ENCODE measurements at regions not wholly inside any gene's neighbourhood (a gene's known extent, or its start where the extent isn't known, plus 50 kb on each side); places are given as distances from the start of the nearest gene placed in this dataset.

DNA sequence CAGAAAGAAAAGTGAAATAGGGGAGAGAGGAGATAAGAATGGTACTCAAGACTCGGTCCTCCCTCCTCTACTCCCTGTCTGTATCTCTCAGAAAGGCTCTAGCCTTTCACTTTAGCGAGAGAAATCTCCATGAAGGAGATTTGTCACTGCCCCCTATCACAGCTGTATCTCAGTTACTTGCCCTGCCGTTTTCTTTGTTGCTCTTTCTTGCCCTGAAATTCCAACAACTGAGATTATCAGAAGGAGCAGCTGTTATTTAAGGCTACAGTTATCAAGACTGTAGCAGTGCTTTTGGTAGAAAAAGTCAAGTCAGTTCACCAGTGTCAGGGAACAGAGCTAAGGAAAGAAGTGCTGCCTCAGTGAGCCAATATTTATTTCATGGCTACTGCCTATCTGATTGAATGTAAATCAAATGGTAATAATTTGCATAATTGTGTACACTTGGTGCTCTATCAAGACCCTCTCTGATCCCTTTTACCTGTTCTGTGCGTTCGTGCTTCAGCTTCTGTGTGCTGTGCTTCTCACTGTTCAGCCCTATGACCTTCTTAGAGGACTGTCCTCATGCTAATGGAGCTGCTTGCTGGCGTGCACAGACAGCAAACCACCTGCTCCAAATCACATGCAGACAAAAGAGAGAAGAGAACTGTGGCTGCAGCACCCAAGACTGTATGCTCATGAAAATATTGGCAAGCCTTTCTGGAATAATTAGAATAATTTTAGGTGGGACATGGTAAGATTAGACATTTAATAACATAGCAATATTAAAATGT is 180.2 kb upstream of the FAM3C start:
- ChIA-PET CTCF (no interaction called here), POLR2A (no interaction called here)
- DNase-seq (no peak), ATAC-seq (no peak)
- Mint-ChIP-seq H3K36me3 (ENCODE audit: low read depth) (no peaks in the 10 kb centered on the region), H3K9me3 (no peaks in the 10 kb centered on the region), H3K4me1 (ENCODE audit: low read depth) (no peaks in the 10 kb centered on the region), H3K27ac (no peak overlapping the region), H3K27me3 (peaks cover 16% of the 10 kb centered on the region), H3K4me3 (no peak overlapping the region)
- TF ChIP-seq, protein P1, sequence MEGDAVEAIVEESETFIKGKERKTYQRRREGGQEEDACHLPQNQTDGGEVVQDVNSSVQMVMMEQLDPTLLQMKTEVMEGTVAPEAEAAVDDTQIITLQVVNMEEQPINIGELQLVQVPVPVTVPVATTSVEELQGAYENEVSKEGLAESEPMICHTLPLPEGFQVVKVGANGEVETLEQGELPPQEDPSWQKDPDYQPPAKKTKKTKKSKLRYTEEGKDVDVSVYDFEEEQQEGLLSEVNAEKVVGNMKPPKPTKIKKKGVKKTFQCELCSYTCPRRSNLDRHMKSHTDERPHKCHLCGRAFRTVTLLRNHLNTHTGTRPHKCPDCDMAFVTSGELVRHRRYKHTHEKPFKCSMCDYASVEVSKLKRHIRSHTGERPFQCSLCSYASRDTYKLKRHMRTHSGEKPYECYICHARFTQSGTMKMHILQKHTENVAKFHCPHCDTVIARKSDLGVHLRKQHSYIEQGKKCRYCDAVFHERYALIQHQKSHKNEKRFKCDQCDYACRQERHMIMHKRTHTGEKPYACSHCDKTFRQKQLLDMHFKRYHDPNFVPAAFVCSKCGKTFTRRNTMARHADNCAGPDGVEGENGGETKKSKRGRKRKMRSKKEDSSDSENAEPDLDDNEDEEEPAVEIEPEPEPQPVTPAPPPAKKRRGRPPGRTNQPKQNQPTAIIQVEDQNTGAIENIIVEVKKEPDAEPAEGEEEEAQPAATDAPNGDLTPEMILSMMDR (IDR thresholded peaks at IDR 0.05): no peak
- intact Hi-C loops (cut with micrococcal nuclease): no loop called here

DNA sequence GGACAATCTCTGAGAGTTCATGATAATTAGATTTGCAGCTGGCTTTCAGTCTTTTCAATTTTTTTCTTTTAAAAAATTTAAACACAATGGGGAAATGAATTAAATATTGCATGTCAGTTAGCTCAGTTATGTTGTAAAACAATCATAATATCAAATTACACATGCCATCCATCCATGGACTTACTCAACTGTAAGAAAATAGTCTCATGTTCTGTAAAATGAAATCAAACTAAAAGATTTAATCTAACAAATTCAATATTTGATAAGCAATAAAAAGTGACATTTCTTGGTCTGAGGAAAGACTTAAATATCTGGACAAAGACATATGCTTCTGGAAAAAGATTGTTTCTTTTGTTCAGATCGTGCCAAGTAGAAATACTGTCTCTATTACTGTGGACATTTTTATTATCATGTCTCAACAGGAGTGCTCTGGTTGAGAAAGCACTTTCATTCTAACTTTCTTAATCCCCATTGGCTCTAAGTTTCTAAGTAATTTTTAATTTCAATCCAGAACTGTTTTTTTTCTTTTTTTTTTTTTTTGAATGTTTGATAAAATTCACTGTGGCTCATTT is 179.2 kb upstream of the FAM3C start:
- no peaks in the 10 kb centered on the region for H3K4me1 Mint-ChIP-seq (ENCODE audit: low read depth)
- POLR2A ChIA-PET: no interaction called here
- H3K36me3 Mint-ChIP-seq (ENCODE audit: low read depth): no peaks in the 10 kb centered on the region
- H3K4me3 Mint-ChIP-seq: no peak overlapping the region
- H3K27me3 Mint-ChIP-seq: peaks cover 18% of the 10 kb centered on the region
- CTCF ChIA-PET: interaction anchor here (1.1 kb wide), 1 partner anchor 419 kb away, joined by 4 read pairs; no protein-coding TSS in a partner anchor
- no peaks in the 10 kb centered on the region for H3K9me3 Mint-ChIP-seq
- no peak for ATAC-seq
- TF ChIP-seq, protein P1 (IDR thresholded peaks at IDR 0.05): no peak
- intact Hi-C loops (cut with micrococcal nuclease): no loop called here
- no peak for DNase-seq
- H3K27ac Mint-ChIP-seq: no peak overlapping the region

DNA sequence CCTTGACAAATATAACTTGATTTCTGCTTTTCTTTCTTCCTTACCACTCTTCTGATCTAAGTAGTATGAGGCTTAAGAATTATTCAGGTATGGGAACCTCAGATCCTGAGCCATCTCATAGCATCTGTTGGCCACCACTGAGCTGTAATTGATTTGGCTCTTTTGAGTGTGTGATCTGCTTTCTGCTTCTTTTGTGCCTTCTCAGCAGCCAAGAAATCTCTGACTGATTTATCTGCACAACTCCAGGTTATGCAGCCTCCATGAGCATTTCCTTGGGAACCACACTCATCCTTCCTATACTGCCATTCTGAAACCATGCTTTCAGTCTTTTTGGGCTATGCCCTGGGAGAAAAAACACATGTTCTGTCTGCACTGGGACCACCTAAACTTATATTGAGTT is 178.0 kb upstream of the FAM3C start:
- CTCF ChIA-PET: interaction anchor here (1.1 kb wide), 1 partner anchor 420 kb away, joined by 4 read pairs; no protein-coding TSS in a partner anchor
- Mint-ChIP-seq H3K36me3 (ENCODE audit: low read depth) (no peaks in the 10 kb centered on the region), H3K27ac (no peak overlapping the region), H3K9me3 (no peaks in the 10 kb centered on the region), H3K27me3 (peaks cover 11% of the 10 kb centered on the region), H3K4me3 (no peak overlapping the region), H3K4me1 (ENCODE audit: low read depth) (no peaks in the 10 kb centered on the region)
- no peak for ATAC-seq
- no peak for DNase-seq
- TF ChIP-seq, protein P1 (IDR thresholded peaks at IDR 0.05): no peak
- intact Hi-C loops (cut with micrococcal nuclease): no loop called here
- POLR2A ChIA-PET: no interaction called here

DNA sequence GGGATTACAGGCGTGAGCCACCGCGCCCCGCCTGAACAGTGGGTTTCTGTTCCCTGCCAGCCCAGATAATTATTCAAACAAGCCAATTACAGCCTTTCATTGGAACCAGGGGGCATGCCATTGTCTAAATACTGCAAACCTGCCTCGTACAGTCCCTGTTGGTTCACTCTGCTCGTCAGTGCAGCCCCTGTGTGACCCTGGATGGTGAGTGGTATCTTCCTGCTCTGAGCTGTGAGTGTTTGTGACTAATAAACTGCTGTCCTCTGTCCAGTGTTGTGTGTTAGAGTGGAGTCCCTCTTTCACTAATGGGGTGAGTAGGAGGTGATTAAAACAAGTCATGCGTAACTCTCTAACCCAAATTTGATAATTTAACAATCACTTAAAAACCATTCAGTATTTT is 176.5 kb upstream of the FAM3C start:
- H3K9me3 Mint-ChIP-seq: no peaks in the 10 kb centered on the region
- no peaks in the 10 kb centered on the region for H3K4me1 Mint-ChIP-seq (ENCODE audit: low read depth)
- intact Hi-C loops (cut with micrococcal nuclease): no loop called here
- CTCF ChIA-PET: no interaction called here
- TF ChIP-seq, protein P1 (IDR thresholded peaks at IDR 0.05): no peak
- H3K36me3 Mint-ChIP-seq (ENCODE audit: low read depth): no peaks in the 10 kb centered on the region
- DNase-seq (no peak), ATAC-seq (no peak)
- POLR2A ChIA-PET: no interaction called here
- H3K27ac Mint-ChIP-seq: no peak overlapping the region
- peaks cover 11% of the 10 kb centered on the region for H3K27me3 Mint-ChIP-seq
- no peak overlapping the region for H3K4me3 Mint-ChIP-seq

DNA sequence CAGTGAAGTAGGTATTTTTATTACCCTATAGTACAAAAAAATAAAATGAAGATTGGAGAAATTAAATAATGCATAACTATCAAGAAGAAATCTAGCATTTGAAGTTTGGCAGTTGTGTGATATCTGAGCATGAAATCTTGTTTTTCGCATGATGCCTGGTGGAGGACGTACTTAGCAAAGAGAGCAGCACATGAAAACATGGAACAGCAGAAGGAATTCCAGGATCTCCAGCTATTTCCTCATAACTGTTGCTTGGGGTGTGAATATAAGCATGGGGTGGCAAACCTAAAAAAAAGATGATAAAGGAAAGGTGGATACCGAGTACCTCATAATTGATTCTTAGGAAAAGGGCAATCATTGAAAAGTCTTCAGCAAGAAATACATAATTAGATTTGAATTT is 174.3 kb upstream of the FAM3C start:
- ChIA-PET POLR2A (no interaction called here), CTCF (interaction anchor here (0.5 kb wide), 1 partner anchor 807 kb away, joined by 3 read pairs; no protein-coding TSS in a partner anchor)
- no peak overlapping the region for H3K27ac Mint-ChIP-seq
- TF ChIP-seq, protein P1 (IDR thresholded peaks at IDR 0.05): no peak
- no peak overlapping the region for H3K4me3 Mint-ChIP-seq
- DNase-seq (no peak), ATAC-seq (no peak)
- H3K9me3 Mint-ChIP-seq: no peaks in the 10 kb centered on the region
- peaks cover 7% of the 10 kb centered on the region for H3K27me3 Mint-ChIP-seq
- no peaks in the 10 kb centered on the region for H3K4me1 Mint-ChIP-seq (ENCODE audit: low read depth)
- no peaks in the 10 kb centered on the region for H3K36me3 Mint-ChIP-seq (ENCODE audit: low read depth)
- intact Hi-C loops (cut with micrococcal nuclease): no loop called here
